Thyroid gland (tissue), 4 donors: ENCODE measurements at regions not wholly inside any gene's neighbourhood (a gene's known extent, or its start where the extent isn't known, plus 50 kb on each side); places are given as distances from the start of the nearest gene placed in this dataset.

Experiments used
- DNase-seq, 2 donors: peaks; one replicate each; pipeline ENCODE4 v3.0.0-alpha.2; 2019
- H3K27ac ChIP-seq, 3 donors: fragments of 200-600 bp; sonication (generic); 1 replicate in 2 of 3; 2 replicates in 1 of 3; pipeline ENCODE4 v1.5.1; 2016 to 2019; ENCODE audit warnings: mild to moderate bottlenecking in 1 of 3, moderate library complexity in 1 of 3
- H3K27me3 ChIP-seq: fragments of 200-600 bp; sonication (generic); one replicate; pipeline ENCODE4 v1.5.1; 2019
- H3K36me3 ChIP-seq, 2 donors: fragments of 200-600 bp; sonication (generic); one replicate each; pipeline ENCODE4 v1.5.1; 2016 to 2019
- H3K4me1 ChIP-seq, 2 donors: fragments of 200-600 bp; sonication (generic); one replicate each; pipeline ENCODE4 v1.5.1; 2017 to 2019
- H3K4me3 ChIP-seq, 3 donors: fragments of 200-600 bp; sonication (generic); replicated peaks in 1 of 3; 1 replicate in 2 of 3; 2 replicates in 1 of 3; pipeline ENCODE4 v1.5.1; 2016; ENCODE audit warnings: mild to moderate bottlenecking in 1 of 3
- H3K9me3 ChIP-seq: fragments of 200-600 bp; sonication (generic); one replicate; pipeline ENCODE4 v1.5.1; 2017
- POLR2A ChIP-seq, 2 donors: fragments of 450-650 bp; IDR thresholded peaks; one replicate each; pipeline ENCODE4 v1.6.1; 2017; ENCODE audit warnings: antibody characterized with exemption in 2 of 2, mild to moderate bottlenecking in 2 of 2, moderate library complexity in 1 of 2
- WGBS, 2 donors: methylation state at CpG; one replicate each; pipeline ENCODE4 v1.1.5; 2017; 5-methylcytosine and 5-hydroxymethylcytosine counted together
- intact Hi-C: fragments of 100-400 bp; cut with DNase I; formaldehyde crosslinking; loops from one replicate; pipeline ENCODE4 v1.15.1; 2023
- TF ChIP-seq, protein P1 (sequence below), 6 experiments: fragments of 200-600 bp in 3 of 6; fragments of 450-650 bp in 3 of 6; sonication (generic) in 3 of 6; IDR thresholded peaks; one replicate each; pipeline ENCODE4 v1.5.1; 2016 to 2019; ENCODE audit warnings: antibody characterized with exemption in 6 of 6, mild to moderate bottlenecking in 2 of 6, inconsistent platforms in 1 of 6, moderate library complexity in 1 of 6

DNA sequence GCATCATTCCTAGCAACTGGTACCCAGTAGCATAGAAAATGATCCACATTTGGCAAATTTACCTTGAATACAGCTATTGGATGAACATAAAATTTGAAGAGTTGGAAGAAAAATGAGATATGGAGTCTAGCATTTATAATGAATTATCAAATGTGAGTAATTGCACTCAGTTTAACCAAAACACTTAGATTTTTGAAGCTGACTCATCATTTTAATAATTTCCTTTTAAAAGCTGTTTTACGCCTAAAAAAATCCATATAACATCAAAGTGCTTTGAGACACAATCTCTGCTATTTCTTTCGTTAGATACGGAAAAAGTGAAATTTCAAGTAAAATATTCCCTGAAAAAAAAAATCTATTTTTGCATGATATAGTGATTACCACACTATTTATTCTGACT is 767.4 kb downstream of the ROBO2 start:
- WGBS, 2 donors = 95 to 98% methylated on average over 3 of the region's 3 CpGs
- TF ChIP-seq POLR2A (IDR thresholded peaks at IDR 0.05) = no peak
- TF ChIP-seq, protein P1, sequence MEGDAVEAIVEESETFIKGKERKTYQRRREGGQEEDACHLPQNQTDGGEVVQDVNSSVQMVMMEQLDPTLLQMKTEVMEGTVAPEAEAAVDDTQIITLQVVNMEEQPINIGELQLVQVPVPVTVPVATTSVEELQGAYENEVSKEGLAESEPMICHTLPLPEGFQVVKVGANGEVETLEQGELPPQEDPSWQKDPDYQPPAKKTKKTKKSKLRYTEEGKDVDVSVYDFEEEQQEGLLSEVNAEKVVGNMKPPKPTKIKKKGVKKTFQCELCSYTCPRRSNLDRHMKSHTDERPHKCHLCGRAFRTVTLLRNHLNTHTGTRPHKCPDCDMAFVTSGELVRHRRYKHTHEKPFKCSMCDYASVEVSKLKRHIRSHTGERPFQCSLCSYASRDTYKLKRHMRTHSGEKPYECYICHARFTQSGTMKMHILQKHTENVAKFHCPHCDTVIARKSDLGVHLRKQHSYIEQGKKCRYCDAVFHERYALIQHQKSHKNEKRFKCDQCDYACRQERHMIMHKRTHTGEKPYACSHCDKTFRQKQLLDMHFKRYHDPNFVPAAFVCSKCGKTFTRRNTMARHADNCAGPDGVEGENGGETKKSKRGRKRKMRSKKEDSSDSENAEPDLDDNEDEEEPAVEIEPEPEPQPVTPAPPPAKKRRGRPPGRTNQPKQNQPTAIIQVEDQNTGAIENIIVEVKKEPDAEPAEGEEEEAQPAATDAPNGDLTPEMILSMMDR (IDR thresholded peaks at IDR 0.05) = no peak
- intact Hi-C loops = no loop called here
- Histone ChIP-seq H3K27me3 (no peaks in the 10 kb centered on the region), H3K9me3 (no peaks in the 10 kb centered on the region), H3K36me3 (no peaks in the 10 kb centered on the region), H3K4me3 (no peak overlapping the region), H3K4me1 (no peaks in the 10 kb centered on the region), H3K27ac (no peak overlapping the region)
- DNase-seq = no peak

DNA sequence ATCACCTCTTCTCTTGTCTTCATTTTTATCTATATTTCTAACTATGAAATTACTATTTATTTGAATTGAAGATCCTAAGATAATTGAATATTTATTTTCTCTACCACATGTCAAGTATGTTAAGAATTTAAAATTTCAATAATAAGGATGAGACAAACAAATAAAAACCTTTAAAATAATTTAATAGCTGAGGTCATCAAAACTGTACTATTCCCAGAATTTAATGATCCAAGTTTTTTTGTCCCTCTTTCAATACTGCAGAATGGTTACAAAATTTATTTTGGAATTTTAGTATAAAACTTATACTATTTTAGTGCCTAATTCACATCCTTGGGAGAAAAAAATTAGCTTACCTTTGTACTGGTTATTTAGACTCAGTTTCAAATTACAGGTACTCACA is 774.9 kb downstream of the ROBO2 start:
- Histone ChIP-seq H3K9me3 (no peaks in the 10 kb centered on the region), H3K36me3 (no peaks in the 10 kb centered on the region), H3K4me3 (no peak overlapping the region), H3K27ac (no peak overlapping the region), H3K27me3 (no peaks in the 10 kb centered on the region), H3K4me1 (no peaks in the 10 kb centered on the region)
- DNase-seq = no peak
- intact Hi-C loops = no loop called here
- TF ChIP-seq, protein P1 (IDR thresholded peaks at IDR 0.05) = no peak
- TF ChIP-seq POLR2A (IDR thresholded peaks at IDR 0.05) = no peak

DNA sequence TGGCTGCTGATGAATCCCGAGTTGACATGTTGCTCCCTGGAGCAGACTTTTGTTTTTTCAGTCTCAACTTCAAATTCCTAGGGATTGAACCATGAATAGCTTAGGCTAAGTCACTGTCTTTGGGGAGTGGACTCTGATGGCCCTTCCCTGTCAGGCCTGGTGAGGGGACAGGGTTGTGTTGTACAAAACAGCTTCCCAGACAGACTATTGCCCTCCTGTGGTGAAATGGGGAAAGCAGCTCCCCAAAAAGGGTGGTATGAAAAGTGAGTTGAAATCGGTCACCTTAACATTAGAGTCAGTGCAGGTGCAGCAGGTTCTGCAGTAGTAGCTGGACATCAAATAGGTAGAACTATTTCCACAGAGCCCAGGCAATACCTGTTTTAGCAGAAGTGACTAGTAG is 775.6 kb downstream of the ROBO2 start:
- Histone ChIP-seq H3K4me1 (no peaks in the 10 kb centered on the region), H3K27me3 (no peaks in the 10 kb centered on the region), H3K4me3 (no peak overlapping the region), H3K9me3 (no peaks in the 10 kb centered on the region), H3K27ac (no peak overlapping the region), H3K36me3 (no peaks in the 10 kb centered on the region)
- intact Hi-C loops = no loop called here
- no peak for TF ChIP-seq POLR2A (IDR thresholded peaks at IDR 0.05)
- TF ChIP-seq, protein P1 (IDR thresholded peaks at IDR 0.05) = peak in 1 of 6 experiments; percentile 17
- no peak for DNase-seq
- WGBS, 2 donors = 82 to 86% methylated on average over 2 of the region's 2 CpGs

DNA sequence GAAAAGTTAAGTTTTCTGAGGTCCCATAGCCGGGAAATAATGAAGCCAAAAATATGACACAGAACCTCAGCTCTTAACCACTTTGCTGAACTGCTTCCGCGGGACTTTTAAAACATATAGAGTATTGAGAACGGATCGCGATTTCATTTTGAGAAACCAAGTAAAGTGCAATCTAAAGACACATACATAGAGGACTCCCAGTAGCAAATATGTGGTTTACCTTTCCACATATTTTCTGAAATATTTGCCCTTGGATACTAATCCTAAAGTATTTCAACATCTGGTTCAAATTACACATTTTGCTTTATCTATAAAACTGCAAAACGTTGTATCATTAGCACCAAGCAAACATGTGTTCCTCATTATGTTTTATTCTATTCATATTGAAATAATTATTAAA is 776.5 kb downstream of the ROBO2 start:
- 79 to 83% methylated on average over 7 of the region's 7 CpGs for WGBS, 2 donors
- TF ChIP-seq POLR2A (IDR thresholded peaks at IDR 0.05) = no peak
- TF ChIP-seq, protein P1 (IDR thresholded peaks at IDR 0.05) = no peak
- H3K27me3 ChIP-seq = no peaks in the 10 kb centered on the region
- H3K9me3 ChIP-seq = no peaks in the 10 kb centered on the region
- H3K27ac ChIP-seq = no peak overlapping the region
- intact Hi-C loops = no loop called here
- DNase-seq = no peak
- no peaks in the 10 kb centered on the region for H3K4me1 ChIP-seq
- no peak overlapping the region for H3K4me3 ChIP-seq
- no peaks in the 10 kb centered on the region for H3K36me3 ChIP-seq

DNA sequence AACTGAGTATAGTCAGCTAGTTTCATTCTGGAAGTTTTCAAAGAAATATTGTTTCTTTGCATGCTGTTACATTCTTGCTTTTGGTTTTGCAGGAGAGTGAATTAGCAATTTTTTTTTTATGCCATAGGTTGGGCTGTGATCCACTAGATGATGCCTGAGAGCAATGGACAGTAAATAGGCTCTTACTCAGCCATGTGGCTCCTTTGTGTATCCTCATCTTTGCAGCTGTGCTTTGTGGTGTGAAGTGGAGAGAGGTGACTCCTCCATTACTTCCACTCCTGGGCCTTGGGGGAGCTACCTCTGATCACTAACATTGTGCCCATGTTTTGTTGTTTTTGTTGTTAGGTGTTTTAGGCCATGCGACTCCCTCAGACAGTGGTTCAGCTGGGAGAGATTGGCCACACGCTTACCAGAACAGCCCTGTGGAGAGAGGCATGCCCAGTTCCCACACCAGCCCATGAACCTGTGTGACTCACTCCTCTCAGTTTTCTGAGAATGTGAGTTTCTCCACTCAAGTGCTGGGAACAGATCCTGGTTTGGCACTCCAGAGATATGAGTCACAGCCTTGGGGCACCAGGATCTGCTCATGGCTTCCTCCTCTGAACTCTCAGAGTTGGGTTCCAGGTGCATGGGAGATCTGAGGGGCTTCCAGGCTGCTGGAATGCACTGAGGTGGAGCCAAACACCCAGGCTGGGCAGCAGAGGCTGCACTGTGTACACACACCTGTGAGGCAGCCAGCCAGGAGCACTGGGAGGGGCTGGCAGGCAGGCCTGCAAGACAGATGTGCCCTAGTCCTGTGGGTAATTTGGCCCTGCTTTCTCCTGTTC is 785.3 kb downstream of the ROBO2 start:
- H3K36me3 ChIP-seq = no peaks in the 10 kb centered on the region
- no peak overlapping the region for H3K4me3 ChIP-seq
- WGBS, 2 donors = 93 to 96% methylated on average over 2 of the region's 2 CpGs
- intact Hi-C loops = no loop called here
- TF ChIP-seq, protein P1 (IDR thresholded peaks at IDR 0.05) = no peak
- no peak for TF ChIP-seq POLR2A (IDR thresholded peaks at IDR 0.05)
- peak; percentile 6 to 21 for DNase-seq
- no peak overlapping the region for H3K27ac ChIP-seq
- H3K4me1 ChIP-seq = peaks cover 0 to 6% of the 10 kb centered on the region in 2 donors
- H3K27me3 ChIP-seq = no peaks in the 10 kb centered on the region
- no peaks in the 10 kb centered on the region for H3K9me3 ChIP-seq
